Keratinocyte (primary cell): ENCODE measurements at regions not wholly inside any gene's neighbourhood (a gene's known extent, or its start where the extent isn't known, plus 50 kb on each side); places are given as distances from the start of the nearest gene placed in this dataset.

Source experiments
- DNase-seq: peaks from one replicate; pipeline ENCODE4 v3.0.0-alpha.2; 2011; ENCODE audit warnings: low read depth, missing footprints, low spot score
- FAIRE-seq: peaks from 2 replicates; lab custom pipeline; 2011; peaks lifted over from hg19 to GRCh38; lab: Jason Lieb, UNC
- H2AFZ ChIP-seq: 2 replicates; pipeline ENCODE4 v1.6.0; 2012; ENCODE audit warnings: low read length, control low read depth, inconsistent platforms; ENCODE audit not compliant: control insufficient read depth
- H3K27ac ChIP-seq: 2 replicates; pipeline ENCODE4 v1.5.1; 2011; ENCODE audit warnings: low read length; ENCODE audit not compliant: control insufficient read depth, insufficient read depth
- H3K27me3 ChIP-seq: 3 replicates; pipeline ENCODE4 v1.6.0; 2011; ENCODE audit warnings: low read length; ENCODE audit not compliant: control insufficient read depth, insufficient read depth; ENCODE audit errors: extremely low read depth
- H3K36me3 ChIP-seq, 2 experiments: 2 replicates in 1 of 2; 3 replicates in 1 of 2; pipeline ENCODE4 v1.5.1; 2011; ENCODE audit warnings: low read length in 2 of 2, mild to moderate bottlenecking in 1 of 2; ENCODE audit not compliant: control insufficient read depth in 2 of 2, insufficient read depth in 2 of 2; ENCODE audit errors: extremely low read depth in 1 of 2
- H3K4me1 ChIP-seq: 3 replicates; pipeline ENCODE4 v1.5.1; 2011; ENCODE audit warnings: low read length; ENCODE audit not compliant: control insufficient read depth, insufficient read depth; ENCODE audit errors: extremely low read depth
- H3K4me2 ChIP-seq: 3 replicates; pipeline ENCODE4 v1.6.0; 2011; ENCODE audit warnings: low read depth, low read length; ENCODE audit not compliant: control insufficient read depth, insufficient read depth; ENCODE audit errors: extremely low read depth
- H3K4me3 ChIP-seq, 3 experiments: fragments of 200-600 bp in 1 of 3; sonication (generic) in 1 of 3; 2 replicates in 2 of 3; 3 replicates in 1 of 3; pipeline ENCODE4 v1.5.1; 2011 to 2016; ENCODE audit warnings: low read length in 3 of 3, mild to moderate bottlenecking in 3 of 3, control low read depth in 2 of 3, inconsistent platforms in 1 of 3, low read depth in 1 of 3, mixed read lengths in 1 of 3, mixed run types in 1 of 3, moderate library complexity in 1 of 3; ENCODE audit not compliant: control insufficient read depth in 2 of 3, insufficient read depth in 2 of 3; ENCODE audit errors: extremely low read depth in 1 of 3
- H3K79me2 ChIP-seq: 2 replicates; pipeline ENCODE4 v1.6.0; 2012; ENCODE audit warnings: low read length; ENCODE audit not compliant: control insufficient read depth, insufficient read depth
- H3K9ac ChIP-seq: 3 replicates; pipeline ENCODE4 v1.6.0; 2011; ENCODE audit warnings: low read length; ENCODE audit not compliant: control insufficient read depth, insufficient read depth; ENCODE audit errors: extremely low read depth
- H3K9me1 ChIP-seq: 3 replicates; pipeline ENCODE4 v1.6.0; 2011; ENCODE audit warnings: low read length; ENCODE audit not compliant: control insufficient read depth, insufficient read depth; ENCODE audit errors: extremely low read depth
- H3K9me3 ChIP-seq: 2 replicates; pipeline ENCODE4 v1.5.1; 2012; ENCODE audit warnings: low read depth, low read length; ENCODE audit not compliant: control insufficient read depth
- H4K20me1 ChIP-seq: 3 replicates; pipeline ENCODE4 v1.6.0; 2011; ENCODE audit warnings: low read length; ENCODE audit not compliant: control insufficient read depth, insufficient read depth; ENCODE audit errors: extremely low read depth
- EZH2 ChIP-seq: IDR thresholded peaks from one replicate; pipeline ENCODE4 v1.6.1; 2012; ENCODE audit warnings: inconsistent platforms, mild to moderate bottlenecking, low read length, moderate library complexity
- dilution Hi-C: fragments of 300-500 bp; cut with MboI; formaldehyde crosslinking; loops from one replicate; pipeline ENCODE4 v1.7.0; 2020; ENCODE audit warnings: low sequenced_read_pairs; ENCODE audit not compliant: extremely low pct_ligation_motif_present
- TF ChIP-seq, protein P1 (sequence below), 3 experiments: IDR thresholded peaks in 1 of 3; conservative IDR thresholded peaks in 1 of 3; optimal IDR thresholded peaks in 1 of 3; 2 replicates in 2 of 3; 3 replicates in 1 of 3; pipeline versions ENCODE3 to v1.5.1; 2011; ENCODE audit warnings: low read length in 3 of 3, mild to moderate bottlenecking in 3 of 3, moderate library complexity in 2 of 3, control low read depth in 1 of 3, inconsistent platforms in 1 of 3; ENCODE audit not compliant: insufficient read depth in 2 of 3; ENCODE audit errors: extremely low read depth in 1 of 3

DNA sequence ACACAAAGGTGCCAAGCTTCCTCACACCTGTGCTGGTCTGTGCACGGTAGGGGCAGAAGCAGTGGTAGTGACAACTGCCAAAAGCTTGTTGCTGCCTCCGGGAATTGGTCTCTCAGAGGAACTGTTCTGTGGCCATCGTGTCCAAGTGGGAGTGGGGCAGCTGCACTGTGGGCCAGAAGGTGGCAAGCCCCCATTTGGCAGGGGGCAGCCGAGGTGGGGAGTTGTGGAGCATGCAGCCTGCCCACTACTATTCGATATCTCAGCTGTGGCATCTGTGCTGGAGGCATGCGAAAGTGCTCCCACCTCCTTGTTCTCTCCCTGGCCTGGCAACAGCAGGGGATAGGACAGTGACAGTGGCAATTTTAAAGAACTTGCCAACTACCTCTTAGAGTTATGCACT is 192.8 kb downstream of the TBX22 start:
- dilution Hi-C loops: no loop called here
- no peaks in the 10 kb centered on the region for H3K4me1 ChIP-seq
- H3K4me2 ChIP-seq: no peak overlapping the region
- no peak for TF ChIP-seq EZH2
- TF ChIP-seq, protein P1, sequence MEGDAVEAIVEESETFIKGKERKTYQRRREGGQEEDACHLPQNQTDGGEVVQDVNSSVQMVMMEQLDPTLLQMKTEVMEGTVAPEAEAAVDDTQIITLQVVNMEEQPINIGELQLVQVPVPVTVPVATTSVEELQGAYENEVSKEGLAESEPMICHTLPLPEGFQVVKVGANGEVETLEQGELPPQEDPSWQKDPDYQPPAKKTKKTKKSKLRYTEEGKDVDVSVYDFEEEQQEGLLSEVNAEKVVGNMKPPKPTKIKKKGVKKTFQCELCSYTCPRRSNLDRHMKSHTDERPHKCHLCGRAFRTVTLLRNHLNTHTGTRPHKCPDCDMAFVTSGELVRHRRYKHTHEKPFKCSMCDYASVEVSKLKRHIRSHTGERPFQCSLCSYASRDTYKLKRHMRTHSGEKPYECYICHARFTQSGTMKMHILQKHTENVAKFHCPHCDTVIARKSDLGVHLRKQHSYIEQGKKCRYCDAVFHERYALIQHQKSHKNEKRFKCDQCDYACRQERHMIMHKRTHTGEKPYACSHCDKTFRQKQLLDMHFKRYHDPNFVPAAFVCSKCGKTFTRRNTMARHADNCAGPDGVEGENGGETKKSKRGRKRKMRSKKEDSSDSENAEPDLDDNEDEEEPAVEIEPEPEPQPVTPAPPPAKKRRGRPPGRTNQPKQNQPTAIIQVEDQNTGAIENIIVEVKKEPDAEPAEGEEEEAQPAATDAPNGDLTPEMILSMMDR (optimal IDR thresholded peaks at IDR 0.05 in 1 of 3, IDR thresholded peaks at IDR 0.05 in 1 of 3, conservative IDR thresholded peaks at IDR 0.05 in 1 of 3; ENCODE audit: extremely low read depth in 1 of 3, insufficient read depth in 2 of 3, low read length in 3 of 3): no peak
- H4K20me1 ChIP-seq: no peaks in the 10 kb centered on the region
- no peak for FAIRE-seq
- H3K27me3 ChIP-seq: no peaks in the 10 kb centered on the region
- no peaks in the 10 kb centered on the region for H3K36me3 ChIP-seq
- no peak overlapping the region for H3K4me3 ChIP-seq
- H3K79me2 ChIP-seq: no peaks in the 10 kb centered on the region
- no peak overlapping the region for H3K9ac ChIP-seq
- no peaks in the 10 kb centered on the region for H3K9me3 ChIP-seq
- no peak overlapping the region for H3K27ac ChIP-seq
- DNase-seq: no peak
- no peak overlapping the region for H2AFZ ChIP-seq
- no peaks in the 10 kb centered on the region for H3K9me1 ChIP-seq

DNA sequence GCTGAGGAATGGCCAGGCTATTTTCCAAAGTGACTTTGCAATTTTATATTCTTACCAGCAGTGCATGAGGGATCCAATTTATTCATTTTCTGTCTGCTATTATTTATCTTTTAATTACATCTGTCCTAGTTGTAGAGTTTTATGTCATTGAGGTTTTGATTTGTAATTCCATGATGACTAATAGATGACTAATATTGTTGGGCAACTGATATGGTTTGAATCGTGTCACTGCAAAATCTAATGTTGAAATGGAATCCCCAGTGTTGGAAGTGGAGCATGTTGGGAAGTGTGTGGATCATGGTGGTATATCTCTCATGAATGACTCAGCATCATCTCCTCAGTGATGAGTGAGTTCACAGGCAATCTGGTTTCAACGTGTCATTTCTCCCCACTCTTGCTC is 201.5 kb downstream of the TBX22 start:
- H3K9me1 ChIP-seq: no peaks in the 10 kb centered on the region
- FAIRE-seq (no peak), DNase-seq (peak; percentile 32)
- no peaks in the 10 kb centered on the region for H4K20me1 ChIP-seq
- H3K36me3 ChIP-seq: no peaks in the 10 kb centered on the region
- dilution Hi-C loops: no loop called here
- no peaks in the 10 kb centered on the region for H3K27me3 ChIP-seq
- peak overlapping the region; percentile 6 for H3K27ac ChIP-seq
- no peak for TF ChIP-seq EZH2
- TF ChIP-seq, protein P1 (optimal IDR thresholded peaks at IDR 0.05 in 1 of 3, IDR thresholded peaks at IDR 0.05 in 1 of 3, conservative IDR thresholded peaks at IDR 0.05 in 1 of 3; ENCODE audit: extremely low read depth in 1 of 3, insufficient read depth in 2 of 3, low read length in 3 of 3): no peak
- H3K4me1 ChIP-seq: no peaks in the 10 kb centered on the region
- no peak overlapping the region for H2AFZ ChIP-seq
- no peak overlapping the region for H3K9ac ChIP-seq
- H3K4me3 ChIP-seq: no peak overlapping the region
- no peaks in the 10 kb centered on the region for H3K9me3 ChIP-seq
- H3K79me2 ChIP-seq: no peaks in the 10 kb centered on the region
- no peak overlapping the region for H3K4me2 ChIP-seq
